CD4-positive, alpha-beta memory T cell (primary cell): ENCODE measurements at regions not wholly inside any gene's neighbourhood (a gene's known extent, or its start where the extent isn't known, plus 50 kb on each side); places are given as distances from the start of the nearest gene placed in this dataset.

Experiments
- CTCF ChIA-PET: fragments of 350-600 bp; sonication (Branson Sonifier 250); formaldehyde crosslinking; loops from one replicate; lab custom pipeline; 2021; ENCODE audit warnings: inconsistent platforms; ENCODE audit not compliant: partially characterized antibody; lab: Charles Lee
- POLR2A ChIA-PET: fragments of 350-600 bp; sonication (Branson Sonifier 250); formaldehyde crosslinking; loops from one replicate; lab custom pipeline; 2021; ENCODE audit not compliant: partially characterized antibody; lab: Charles Lee
- DNase-seq, 5 donors: peaks; one replicate each; pipeline versions ENCODE4 v3.0.0 to v3.0.0-alpha.2; 2020 to 2022; ENCODE audit warnings: mixed read lengths in 1 of 5
- H3K27ac ChIP-seq: one replicate; pipeline ENCODE4 v1.7.0; 2013; ENCODE audit warnings: low read depth, low read length
- H3K27me3 ChIP-seq: 2 replicates; pipeline ENCODE4 v1.7.0; 2013; ENCODE audit warnings: mild to moderate bottlenecking, low read length, moderate library complexity; ENCODE audit not compliant: insufficient read depth
- H3K36me3 ChIP-seq: 2 replicates; pipeline ENCODE4 v1.7.0; 2013; ENCODE audit warnings: mild to moderate bottlenecking, low read length, moderate library complexity; ENCODE audit not compliant: insufficient read depth
- H3K4me1 ChIP-seq: 2 replicates; pipeline ENCODE4 v1.7.0; 2013; ENCODE audit warnings: mild to moderate bottlenecking, low read length, moderate library complexity; ENCODE audit not compliant: insufficient read depth
- H3K4me3 ChIP-seq, 2 donors: one replicate each; pipeline ENCODE4 v1.7.0; 2013; ENCODE audit warnings: low read length in 2 of 2, mild to moderate bottlenecking in 1 of 2
- H3K9me3 ChIP-seq, 2 donors: one replicate each; pipeline ENCODE4 v1.7.0; 2013; ENCODE audit warnings: low read length in 2 of 2, control low read depth in 1 of 2; ENCODE audit not compliant: control insufficient read depth in 1 of 2
- H3K27ac Mint-ChIP-seq, 7 donors: one replicate each; pipeline ENCODE4 v1.8.0; 2020 to 2021; ENCODE audit warnings: mixed read lengths in 7 of 7, mild to moderate bottlenecking in 6 of 7, inconsistent platforms in 3 of 7, moderate library complexity in 3 of 7
- H3K27me3 Mint-ChIP-seq, 2 donors: one replicate each; pipeline ENCODE4 v1.8.0; 2020 to 2021; ENCODE audit warnings: mixed read lengths in 2 of 2
- H3K36me3 Mint-ChIP-seq, 2 donors: one replicate each; pipeline ENCODE4 v1.8.0; 2020 to 2021; ENCODE audit warnings: mixed read lengths in 2 of 2, inconsistent platforms in 1 of 2, mild to moderate bottlenecking in 1 of 2
- H3K4me1 Mint-ChIP-seq, 4 donors: one replicate each; pipeline ENCODE4 v1.8.0; 2020 to 2021; ENCODE audit warnings: mixed read lengths in 4 of 4, mild to moderate bottlenecking in 1 of 4
- H3K4me3 Mint-ChIP-seq, 8 donors: one replicate each; pipeline ENCODE4 v1.8.0; 2020 to 2021; ENCODE audit warnings: mixed read lengths in 8 of 8, mild to moderate bottlenecking in 7 of 8, moderate library complexity in 6 of 8, inconsistent platforms in 3 of 8
- H3K9me3 Mint-ChIP-seq, 8 donors: one replicate each; pipeline ENCODE4 v1.8.0; 2020 to 2021; ENCODE audit warnings: mixed read lengths in 8 of 8, mild to moderate bottlenecking in 5 of 8, inconsistent platforms in 3 of 8, moderate library complexity in 1 of 8
- intact Hi-C: fragments of 100-400 bp; cut with micrococcal nuclease; formaldehyde crosslinking; loops from one replicate; pipeline ENCODE4 v1.15.1; 2023

DNA sequence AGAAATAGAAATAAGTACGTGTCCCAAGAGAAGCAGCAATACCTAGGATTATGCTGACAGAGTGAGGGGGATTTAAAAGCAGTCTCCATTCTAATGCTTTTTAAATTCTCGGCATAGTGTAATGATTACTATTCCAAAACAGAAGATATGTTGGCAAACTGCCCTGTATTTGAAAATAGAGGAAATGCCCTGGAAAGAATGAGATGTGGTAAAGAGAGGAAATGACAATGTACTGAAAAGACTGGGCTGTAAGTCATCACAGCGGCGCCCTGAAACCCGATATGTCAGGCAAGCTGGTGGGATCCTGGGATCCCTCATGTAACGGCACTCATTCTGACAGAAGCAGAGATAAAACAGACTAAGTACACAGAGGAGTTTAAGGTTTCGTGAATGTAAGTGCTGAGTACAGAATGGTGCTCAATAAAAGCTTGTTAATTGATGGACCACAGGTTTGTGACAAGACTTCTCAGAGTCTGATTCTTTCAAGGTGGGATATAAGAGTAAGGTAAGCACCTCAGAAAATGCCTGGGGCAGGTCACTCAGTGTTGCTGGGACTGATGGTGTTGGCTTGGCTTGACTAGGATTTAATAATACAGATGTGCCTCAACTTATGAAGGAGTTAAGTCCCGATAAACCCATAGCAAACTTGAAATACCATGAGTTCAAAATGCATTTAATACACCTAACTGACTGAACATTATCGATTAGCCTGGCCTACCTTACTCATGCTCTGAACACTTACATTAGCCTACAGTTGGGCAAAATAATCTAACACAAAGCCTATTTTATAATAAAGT is 91.4 kb downstream of the NFKBIZ start:
- no peaks in the 10 kb centered on the region for H3K27me3 ChIP-seq
- CTCF ChIA-PET, result no interaction called here

DNA sequence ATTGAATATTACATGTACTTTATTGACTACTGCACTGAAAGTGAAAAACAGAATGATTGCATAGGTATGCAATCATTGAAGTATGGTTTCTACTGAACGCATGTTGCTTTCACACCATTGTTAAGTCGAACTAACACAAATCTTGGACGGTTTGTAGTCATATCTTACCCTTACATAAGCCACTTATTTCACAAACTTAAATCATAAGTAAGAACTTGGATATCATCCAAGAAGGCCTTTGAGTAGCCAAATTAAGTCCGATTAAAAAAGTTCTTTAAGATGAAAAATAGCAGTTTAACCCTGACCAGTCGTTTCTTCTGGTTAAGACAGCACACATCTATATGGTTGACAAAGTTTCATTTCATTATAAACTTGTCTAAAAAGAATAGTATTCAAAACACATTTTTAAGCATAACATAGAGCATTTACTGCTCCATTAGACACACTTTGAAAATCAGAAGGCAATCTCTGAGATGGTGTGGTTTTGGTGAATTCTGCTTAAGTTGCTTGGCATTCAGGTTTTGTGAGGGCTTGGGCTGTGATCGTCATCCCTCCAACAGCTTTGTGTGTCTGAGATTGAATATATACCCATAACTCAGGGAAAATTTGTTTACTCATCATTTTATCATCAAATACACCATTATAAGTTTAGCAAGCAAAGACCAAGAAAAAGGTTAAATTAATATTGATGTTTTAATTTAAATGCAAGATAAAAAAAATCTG is 92.2 kb downstream of the NFKBIZ start:
- POLR2A ChIA-PET, result no interaction called here
- H3K27me3 ChIP-seq, result no peaks in the 10 kb centered on the region
- H3K4me3 Mint-ChIP-seq, result peak overlapping the region in 1 of 8 donors; percentile 7

More for the DNA sequence above, 91.4 kb downstream of the NFKBIZ start:
- H3K36me3 ChIP-seq, result no peaks in the 10 kb centered on the region
- H3K4me1 Mint-ChIP-seq, result peaks cover 18 to 34% (median 26%) of the 10 kb centered on the region in 4 donors
- intact Hi-C loops, result no loop called here
- peaks cover 74% of the 10 kb centered on the region for H3K4me1 ChIP-seq
- no peak overlapping the region for H3K27ac Mint-ChIP-seq
- H3K27ac ChIP-seq, result no peak overlapping the region
- no peaks in the 10 kb centered on the region for H3K27me3 Mint-ChIP-seq
- no peaks in the 10 kb centered on the region for H3K36me3 Mint-ChIP-seq
- H3K4me3 Mint-ChIP-seq, result no peak overlapping the region
- DNase-seq, result peak in 1 of 5 donors; percentile 6
- peaks cover 0 to 2% (median 0%) of the 10 kb centered on the region in 8 donors for H3K9me3 Mint-ChIP-seq
- H3K4me3 ChIP-seq, result no peak overlapping the region
- POLR2A ChIA-PET, result interaction anchor here (5.7 kb wide), 1 partner anchor 91 kb away, joined by 52 read pairs; the partner anchor contains the start of gene NFKBIZ
- H3K9me3 ChIP-seq, result no peaks in the 10 kb centered on the region

DNA sequence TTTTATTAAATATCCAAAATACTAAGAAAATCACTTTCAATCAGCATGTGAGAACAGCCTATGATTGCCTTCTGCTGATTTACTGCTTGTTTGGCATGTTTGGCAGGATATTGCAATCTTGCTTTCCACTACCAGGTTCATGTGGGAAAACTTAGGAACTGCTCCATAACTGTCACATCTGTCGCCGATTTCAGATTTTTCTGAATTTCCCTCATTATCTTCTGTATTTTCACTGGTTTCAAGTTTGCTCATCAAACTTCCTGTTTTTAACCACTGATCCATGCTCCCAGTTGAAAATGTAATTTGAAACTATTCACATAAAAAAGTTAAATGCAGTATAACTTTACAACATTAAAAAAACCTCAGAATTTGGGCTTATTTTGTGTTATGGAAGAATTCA is 93.0 kb downstream of the NFKBIZ start:
- Mint-ChIP-seq H3K4me1 (peaks cover 11 to 21% (median 17%) of the 10 kb centered on the region in 4 donors), H3K27ac (no peak overlapping the region), H3K9me3 (no peaks in the 10 kb centered on the region), H3K4me3 (peak overlapping the region in 4 of 8 donors; percentile 9 to 36 (median 26)), H3K27me3 (no peaks in the 10 kb centered on the region), H3K36me3 (no peaks in the 10 kb centered on the region)
- Histone ChIP-seq H3K27ac (no peak overlapping the region), H3K4me1 (peaks cover 59% of the 10 kb centered on the region), H3K4me3 (no peak overlapping the region), H3K9me3 (no peaks in the 10 kb centered on the region), H3K36me3 (no peaks in the 10 kb centered on the region), H3K27me3 (no peaks in the 10 kb centered on the region)
- ChIA-PET CTCF (no interaction called here), POLR2A (no interaction called here)
- intact Hi-C loops, result no loop called here
- DNase-seq, result no peak

More for the DNA sequence above, 92.2 kb downstream of the NFKBIZ start:
- intact Hi-C loops, result no loop called here
- H3K4me1 ChIP-seq, result peaks cover 67% of the 10 kb centered on the region
- no peak overlapping the region for H3K27ac ChIP-seq
- no peaks in the 10 kb centered on the region for H3K36me3 Mint-ChIP-seq
- no peaks in the 10 kb centered on the region for H3K9me3 ChIP-seq
- H3K27me3 Mint-ChIP-seq, result no peaks in the 10 kb centered on the region
- peaks cover 20 to 30% (median 25%) of the 10 kb centered on the region in 4 donors for H3K4me1 Mint-ChIP-seq
- CTCF ChIA-PET, result no interaction called here
- H3K9me3 Mint-ChIP-seq, result peaks cover 0 to 2% (median 0%) of the 10 kb centered on the region in 8 donors
- no peaks in the 10 kb centered on the region for H3K36me3 ChIP-seq
- H3K4me3 ChIP-seq, result no peak overlapping the region
- DNase-seq, result no peak
- H3K27ac Mint-ChIP-seq, result peak overlapping the region in 1 of 7 donors; percentile 31

- Histone ChIP-seq H3K27ac (no peak overlapping the region), H3K27me3 (no peaks in the 10 kb centered on the region), H3K4me3 (no peak overlapping the region), H3K4me1 (peaks cover 54% of the 10 kb centered on the region), H3K36me3 (no peaks in the 10 kb centered on the region), H3K9me3 (no peaks in the 10 kb centered on the region)
- DNase-seq, result no peak
- Mint-ChIP-seq H3K36me3 (no peaks in the 10 kb centered on the region), H3K27ac (peak overlapping the region in 3 of 7 donors; percentile 46 to 56 (median 50)), H3K9me3 (peaks cover 0 to 2% (median 0%) of the 10 kb centered on the region in 8 donors), H3K4me1 (peaks cover 9 to 20% (median 16%) of the 10 kb centered on the region in 4 donors), H3K27me3 (no peaks in the 10 kb centered on the region), H3K4me3 (peak overlapping the region in 4 of 8 donors; percentile 23 to 68 (median 35))
- intact Hi-C loops, result no loop called here
- POLR2A ChIA-PET, result interaction anchor here (1.0 kb wide), 1 partner anchor 93 kb away, joined by 5 read pairs; the partner anchor contains the start of gene NFKBIZ
- CTCF ChIA-PET, result no interaction called here
Observed at GRCh38 chr3:101943029-101943428, 93.7 kb downstream of the NFKBIZ start.

- ChIA-PET CTCF (no interaction called here), POLR2A (no interaction called here)
- Mint-ChIP-seq H3K27ac (no peak overlapping the region), H3K27me3 (no peaks in the 10 kb centered on the region), H3K4me3 (no peak overlapping the region), H3K4me1 (peaks cover 9 to 20% (median 16%) of the 10 kb centered on the region in 4 donors), H3K9me3 (peaks cover 0 to 4% (median 0%) of the 10 kb centered on the region in 8 donors), H3K36me3 (no peaks in the 10 kb centered on the region)
- intact Hi-C loops, result no loop called here
- Histone ChIP-seq H3K27ac (no peak overlapping the region), H3K4me1 (peaks cover 41% of the 10 kb centered on the region), H3K36me3 (no peaks in the 10 kb centered on the region), H3K27me3 (no peaks in the 10 kb centered on the region), H3K4me3 (no peak overlapping the region), H3K9me3 (no peaks in the 10 kb centered on the region)
- DNase-seq, result no peak
Observed at GRCh38 chr3:101944308-101944707, 95.0 kb downstream of the NFKBIZ start.

- H3K27ac ChIP-seq, result no peak overlapping the region
- Mint-ChIP-seq H3K4me3 (no peak overlapping the region), H3K4me1 (peaks cover 13 to 27% (median 18%) of the 10 kb centered on the region in 4 donors), H3K27ac (peak overlapping the region in 1 of 7 donors; percentile 49), H3K36me3 (no peaks in the 10 kb centered on the region), H3K27me3 (no peaks in the 10 kb centered on the region), H3K9me3 (peaks cover 0 to 4% (median 0%) of the 10 kb centered on the region in 8 donors)
- H3K9me3 ChIP-seq, result no peaks in the 10 kb centered on the region
- ChIA-PET POLR2A (interaction anchor here (0.9 to 1.0 kb wide), 2 partner anchors 10 to 14 kb away, joined by 3 to 4 read pairs; no protein-coding TSS in a partner anchor), CTCF (interaction anchor here (1.6 kb wide), 1 partner anchor 10 kb away, joined by 9 read pairs; no protein-coding TSS in a partner anchor)
- intact Hi-C loops, result no loop called here
- H3K4me1 ChIP-seq, result peaks cover 24% of the 10 kb centered on the region
- H3K4me3 ChIP-seq, result no peak overlapping the region
- no peaks in the 10 kb centered on the region for H3K36me3 ChIP-seq
- no peaks in the 10 kb centered on the region for H3K27me3 ChIP-seq
- DNase-seq, result no peak
Observed at GRCh38 chr3:101945980-101946379, 96.7 kb downstream of the NFKBIZ start.

DNA sequence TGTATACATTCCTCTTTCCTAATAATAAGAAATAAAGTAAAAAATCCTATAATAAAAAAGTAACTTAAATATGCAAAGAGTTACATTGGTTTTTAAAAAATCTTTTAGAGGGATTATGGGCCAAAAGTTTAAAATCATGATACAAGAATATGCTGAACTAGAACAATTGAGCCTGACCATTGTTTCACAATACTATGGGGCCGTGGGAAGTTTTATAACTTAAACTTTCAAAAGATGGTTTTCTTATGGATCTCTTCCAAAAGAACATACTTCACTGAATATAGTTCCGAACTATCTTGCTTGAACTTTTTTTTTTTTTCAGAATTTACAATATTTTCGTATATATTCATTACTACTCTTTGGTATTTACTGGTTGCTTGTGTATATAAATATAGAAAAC is 97.6 kb downstream of the NFKBIZ start:
- Histone ChIP-seq H3K27ac (no peak overlapping the region), H3K9me3 (no peaks in the 10 kb centered on the region), H3K4me3 (no peak overlapping the region), H3K4me1 (peaks cover 15% of the 10 kb centered on the region), H3K36me3 (no peaks in the 10 kb centered on the region), H3K27me3 (no peaks in the 10 kb centered on the region)
- CTCF ChIA-PET, result no interaction called here
- intact Hi-C loops, result no loop called here
- no peak for DNase-seq
- Mint-ChIP-seq H3K36me3 (no peaks in the 10 kb centered on the region), H3K4me3 (no peak overlapping the region), H3K4me1 (peaks cover 13 to 27% (median 17%) of the 10 kb centered on the region in 4 donors), H3K27me3 (no peaks in the 10 kb centered on the region), H3K27ac (no peak overlapping the region), H3K9me3 (peaks cover 0 to 4% (median 0%) of the 10 kb centered on the region in 8 donors)
- POLR2A ChIA-PET, result no interaction called here
